ENCODE measurements at regions not wholly inside any gene's neighbourhood (a gene's known extent, or its start where the extent isn't known, plus 50 kb on each side); places are given as distances from the start of the nearest gene placed in this dataset.

GRCh38 chr11:11780858-11781257 is 60.9 kb upstream of the USP47 start:
- H3K4me3 ChIP-seq (ENCODE audit: low read length): no peak overlapping the region
- TF ChIP-seq CTCF (IDR thresholded peaks at IDR 0.05; ENCODE audit: insufficient read depth, low read depth, low read length, missing control alignments): no peak
- DNase-seq (ENCODE audit: low read depth): no peak

GRCh38 chr11:11779975-11780374 is 61.8 kb upstream of the USP47 start:
- no peak for TF ChIP-seq CTCF (IDR thresholded peaks at IDR 0.05; ENCODE audit: insufficient read depth, low read depth, low read length, missing control alignments)
- no peak for DNase-seq (ENCODE audit: low read depth)
- H3K4me3 ChIP-seq (ENCODE audit: low read length): no peak overlapping the region

GRCh38 chr11:11777897-11778296 is 63.9 kb upstream of the USP47 start:
- TF ChIP-seq CTCF (IDR thresholded peaks at IDR 0.05; ENCODE audit: insufficient read depth, low read depth, low read length, missing control alignments): no peak
- no peak overlapping the region for H3K4me3 ChIP-seq (ENCODE audit: low read length)
- peak; percentile 21 for DNase-seq (ENCODE audit: low read depth)

- DNase-seq (ENCODE audit: low read depth): no peak
- TF ChIP-seq CTCF (IDR thresholded peaks at IDR 0.05; ENCODE audit: insufficient read depth, low read depth, low read length, missing control alignments): no peak
These were observed 65.1 kb upstream of the USP47 start for GRCh38 chr11:11776714-11777113.

GRCh38 chr11:11774928-11775327 is 66.8 kb upstream of the USP47 start:
- TF ChIP-seq CTCF (IDR thresholded peaks at IDR 0.05; ENCODE audit: insufficient read depth, low read depth, low read length, missing control alignments): no peak
- H3K4me3 ChIP-seq (ENCODE audit: low read length): no peak overlapping the region
- DNase-seq (ENCODE audit: low read depth): no peak

More at GRCh38 chr11:11776714-11777113, 65.1 kb upstream of the USP47 start:
- no peak overlapping the region for H3K4me3 ChIP-seq (ENCODE audit: low read length)

GRCh38 chr11:11772865-11773515 is 68.8 kb upstream of the USP47 start:
- no peak overlapping the region for H3K4me3 ChIP-seq (ENCODE audit: low read length)
- TF ChIP-seq CTCF (IDR thresholded peaks at IDR 0.05; ENCODE audit: insufficient read depth, low read depth, low read length, missing control alignments): no peak
- no peak for DNase-seq (ENCODE audit: low read depth)

GRCh38 chr11:11770921-11771486 is 70.8 kb upstream of the USP47 start:
- no peak for TF ChIP-seq CTCF (IDR thresholded peaks at IDR 0.05; ENCODE audit: insufficient read depth, low read depth, low read length, missing control alignments)
- peak; percentile 43 for DNase-seq (ENCODE audit: low read depth)
- no peak overlapping the region for H3K4me3 ChIP-seq (ENCODE audit: low read length)
